Endometrium (tissue), 2 donors: ENCODE measurements at regions not wholly inside any gene's neighbourhood (a gene's known extent, or its start where the extent isn't known, plus 50 kb on each side); places are given as distances from the start of the nearest gene placed in this dataset.
"Not testable (repeated sequence)": the region's sequence is repeated elsewhere in the genome, so short reads cannot be mapped to it uniquely, and the experiment has no call there.

Experiments
- FAIRE-seq: peaks from 2 replicates; lab custom pipeline; 2012; peaks lifted over from hg19 to GRCh38; lab: Jason Lieb, UNC
- donor health status: control.
- donor health status: control.

DNA sequence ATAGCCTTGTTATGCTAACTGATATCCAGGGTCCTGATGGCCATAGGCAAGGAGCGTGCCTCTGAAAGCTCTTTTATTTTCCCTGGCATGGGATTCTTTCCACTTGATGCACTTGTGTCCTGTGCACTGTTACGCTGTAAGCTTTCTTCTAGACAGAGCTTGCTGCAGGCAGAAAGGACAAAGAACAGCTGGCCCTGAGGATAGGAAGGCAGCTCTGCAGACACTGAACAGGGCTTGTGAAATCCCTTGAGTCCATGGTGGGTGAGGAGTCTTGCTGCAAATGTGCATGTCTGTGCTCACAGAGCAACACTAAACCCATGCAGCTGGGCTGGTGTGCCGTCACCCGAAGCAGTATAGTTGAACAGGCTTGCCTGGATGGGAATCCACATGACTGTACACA, 126.6 kb downstream of the AKAP11 start:
- FAIRE-seq: no peak

DNA sequence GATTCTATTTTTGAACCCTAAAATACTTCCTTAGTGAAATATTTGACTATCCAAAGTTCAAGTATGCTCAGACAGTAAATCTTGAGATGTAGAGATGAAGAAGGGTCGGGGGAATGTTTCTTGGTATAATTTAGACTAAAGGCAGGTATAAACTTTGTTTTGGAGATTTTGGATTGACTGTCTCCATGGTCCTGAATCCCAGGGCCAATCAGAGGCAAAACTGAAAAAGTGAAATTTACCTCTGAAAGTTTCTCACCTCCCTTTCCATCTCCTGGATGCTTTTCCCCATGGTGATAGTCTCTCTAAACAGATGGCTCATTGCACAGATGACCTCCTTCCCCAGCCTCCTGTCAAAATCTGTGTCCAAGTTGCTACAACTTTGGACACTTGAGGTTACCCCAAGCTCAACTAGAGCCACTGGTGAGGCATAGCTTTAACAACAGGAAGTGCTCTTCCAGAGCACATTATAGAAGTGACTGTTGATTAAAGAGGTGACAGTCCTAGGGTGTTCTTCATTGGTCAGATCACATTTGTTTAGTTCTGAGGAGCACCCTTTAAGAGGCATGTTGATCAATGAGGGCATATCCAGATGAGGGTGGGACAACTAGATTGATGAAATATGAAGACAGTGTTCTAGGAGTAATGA, 128.4 kb downstream of the AKAP11 start:
- FAIRE-seq: no peak

DNA sequence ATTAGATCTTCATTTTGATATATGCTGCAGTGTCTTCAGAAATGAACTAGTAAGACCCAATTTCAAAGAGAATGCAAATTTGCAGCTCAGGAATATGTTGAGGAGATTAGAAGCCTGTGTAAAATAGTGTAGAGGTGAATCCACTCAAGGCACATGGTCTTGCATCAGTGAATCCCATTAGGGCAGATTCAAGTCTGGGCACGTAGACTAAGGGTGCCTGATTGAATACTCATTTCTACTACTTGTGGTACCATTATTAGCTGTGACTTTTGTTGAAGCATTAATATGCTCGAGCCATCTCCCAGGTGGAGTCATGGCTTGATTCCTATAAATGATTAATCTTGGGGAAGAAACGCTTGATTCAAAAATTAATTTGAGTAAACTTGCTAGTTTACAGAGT, 129.4 kb downstream of the AKAP11 start:
- no peak for FAIRE-seq

DNA sequence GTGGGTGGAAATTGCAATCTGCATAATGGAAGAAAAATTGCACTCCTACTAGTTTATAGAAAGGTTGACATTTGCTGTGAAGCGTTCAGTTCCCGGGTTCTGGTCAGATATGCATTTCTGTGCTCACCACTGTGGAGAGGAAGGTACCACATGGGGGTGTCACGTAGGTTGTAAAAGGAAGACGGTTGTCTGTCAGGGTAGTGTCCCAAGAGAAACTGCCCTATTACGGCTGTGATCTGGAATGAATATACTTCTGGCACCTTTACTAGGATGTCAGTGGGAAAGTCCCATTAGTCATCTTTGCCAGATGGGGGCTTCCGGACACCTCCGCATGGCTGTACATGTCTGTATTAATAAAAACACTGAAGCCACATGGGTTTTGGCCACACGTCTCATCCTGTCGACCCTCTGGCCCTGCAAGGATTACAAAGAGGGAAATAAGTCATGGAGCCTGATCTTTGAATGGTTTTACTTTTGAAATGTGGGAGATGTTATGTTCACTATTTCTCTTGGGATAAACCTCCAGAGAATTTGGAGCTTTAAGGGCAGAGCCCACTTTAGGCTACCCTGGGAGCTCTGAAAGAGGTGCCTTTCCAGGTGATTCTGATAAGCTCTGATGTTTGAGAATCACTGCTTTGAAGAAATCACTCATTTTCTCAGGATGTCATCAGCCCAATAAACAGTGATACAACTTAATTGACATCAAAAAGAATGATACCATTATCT, 133.9 kb downstream of the AKAP11 start:
- no peak for FAIRE-seq

DNA sequence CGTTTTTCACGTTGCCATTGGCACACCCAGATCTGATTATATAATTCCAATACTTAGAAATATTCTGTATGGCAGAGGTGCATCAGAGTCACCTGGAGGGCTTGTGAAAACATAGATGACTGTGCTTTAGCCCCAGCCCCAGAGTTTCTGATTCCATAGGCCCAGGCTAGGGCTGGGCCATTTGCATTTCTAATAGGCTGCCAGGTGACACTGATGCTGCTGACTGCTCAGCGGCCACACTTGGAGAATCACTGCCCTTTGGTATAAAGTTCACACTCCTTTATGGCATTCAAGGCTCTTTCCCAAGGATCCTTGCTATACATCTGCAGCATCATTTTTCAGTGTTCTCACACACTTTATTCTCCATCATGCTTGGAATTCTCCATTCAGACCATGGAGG, 137.1 kb downstream of the AKAP11 start:
- no peak for FAIRE-seq

DNA sequence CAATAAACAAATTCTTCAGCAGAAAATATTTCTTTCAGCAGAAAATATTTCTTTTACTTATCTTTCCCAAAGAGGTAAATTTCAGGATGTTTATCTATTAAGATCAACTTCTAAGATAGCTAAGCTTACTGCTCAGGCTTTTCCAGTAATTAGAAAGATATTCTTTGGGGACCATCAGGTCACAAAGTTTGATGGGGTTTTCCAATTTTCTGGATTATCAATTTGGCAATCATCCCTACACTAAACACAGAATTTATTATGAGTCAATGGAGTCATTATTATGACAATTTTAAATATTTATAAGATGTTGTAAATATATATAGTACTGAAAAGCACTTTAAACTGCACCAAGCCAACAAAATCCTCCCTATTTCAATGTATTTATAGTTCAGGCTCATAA, 137.6 kb downstream of the AKAP11 start:
- FAIRE-seq: no peak

DNA sequence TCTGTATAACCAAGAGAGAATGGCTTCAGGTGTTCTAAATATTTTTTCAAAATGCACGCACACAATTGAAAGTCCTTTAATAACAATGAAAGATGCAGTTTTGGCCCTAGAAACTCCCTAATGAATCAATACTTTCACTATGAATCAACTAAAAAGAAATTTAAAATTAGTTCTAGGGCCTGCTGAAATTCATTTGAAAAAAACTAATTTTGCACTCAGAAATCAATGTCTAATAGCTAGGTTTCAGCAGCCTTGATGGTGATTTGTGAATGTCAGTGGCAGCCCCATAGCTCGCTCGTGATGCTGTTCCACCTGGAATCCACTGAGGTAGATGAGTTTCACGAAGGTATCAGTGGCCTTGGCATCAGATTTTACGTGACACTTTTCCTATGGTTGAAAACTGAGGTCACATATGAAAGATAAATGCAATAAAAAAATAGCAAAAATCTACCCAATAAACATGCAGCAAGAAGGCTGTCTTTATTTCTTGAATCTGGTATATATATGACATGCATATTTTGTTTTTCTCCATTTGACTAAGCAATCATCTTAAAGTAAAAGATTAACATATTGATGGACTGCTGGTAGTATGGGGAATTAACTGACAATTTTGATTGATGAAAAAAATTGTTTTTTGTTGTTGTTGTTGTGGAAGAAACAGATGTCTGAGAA, 141.0 kb downstream of the AKAP11 start:
- FAIRE-seq: no peak

DNA sequence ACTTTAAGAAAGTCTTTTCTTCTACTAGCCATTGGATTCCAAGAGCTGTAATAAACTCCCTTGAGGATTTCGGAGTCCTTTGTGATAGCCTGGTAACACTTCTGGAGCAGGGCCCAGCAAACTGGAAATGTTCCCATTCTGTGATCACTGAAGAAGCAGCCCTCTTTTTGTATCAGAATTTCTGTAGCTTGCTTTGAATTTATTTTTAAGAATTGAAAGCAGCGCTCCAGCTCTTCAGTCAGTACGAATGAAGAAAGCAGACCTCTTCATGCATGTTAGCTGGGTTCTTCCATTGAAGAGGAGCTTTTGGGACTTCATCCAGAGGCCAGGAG, 141.5 kb downstream of the AKAP11 start:
- no peak for FAIRE-seq

DNA sequence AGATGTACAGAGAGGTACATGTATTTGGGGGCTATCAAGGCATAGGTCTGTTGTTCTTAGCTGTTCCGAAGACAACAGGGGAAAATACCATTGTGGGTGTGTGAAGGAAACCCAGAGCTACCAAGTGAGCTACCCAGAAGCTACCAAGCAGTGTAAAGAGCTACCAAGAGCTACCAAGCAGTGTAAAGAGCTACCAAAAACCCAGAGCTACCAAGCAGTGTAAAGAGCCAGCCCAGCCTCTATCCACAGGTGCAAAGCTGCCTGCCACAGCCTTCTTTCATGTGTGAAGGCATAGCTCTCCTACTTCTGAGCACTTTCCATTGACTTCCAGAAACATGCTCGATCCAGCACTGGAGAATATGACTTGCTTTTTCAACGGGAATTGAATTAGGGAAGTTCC, 145.7 kb downstream of the AKAP11 start:
- no peak for FAIRE-seq

DNA sequence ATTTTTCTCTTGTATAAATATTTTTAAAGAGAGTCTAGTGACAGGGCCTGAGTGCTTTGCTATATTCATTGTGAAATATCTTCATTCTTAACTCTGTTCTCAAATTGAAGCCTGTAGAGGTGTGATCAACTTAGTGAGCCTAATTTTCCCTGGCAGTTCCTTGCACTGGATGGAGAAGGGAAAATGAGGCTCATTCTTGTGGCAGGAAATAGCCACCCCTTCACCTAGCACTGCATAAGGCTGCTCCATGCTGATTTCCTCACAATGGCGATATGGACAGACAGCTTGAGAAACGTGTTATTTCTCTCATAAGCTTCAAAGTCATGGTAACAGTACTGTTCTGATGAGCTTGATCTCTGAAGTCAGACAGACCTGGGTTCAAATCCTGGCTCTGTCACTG, 146.2 kb downstream of the AKAP11 start:
- no peak for FAIRE-seq

DNA sequence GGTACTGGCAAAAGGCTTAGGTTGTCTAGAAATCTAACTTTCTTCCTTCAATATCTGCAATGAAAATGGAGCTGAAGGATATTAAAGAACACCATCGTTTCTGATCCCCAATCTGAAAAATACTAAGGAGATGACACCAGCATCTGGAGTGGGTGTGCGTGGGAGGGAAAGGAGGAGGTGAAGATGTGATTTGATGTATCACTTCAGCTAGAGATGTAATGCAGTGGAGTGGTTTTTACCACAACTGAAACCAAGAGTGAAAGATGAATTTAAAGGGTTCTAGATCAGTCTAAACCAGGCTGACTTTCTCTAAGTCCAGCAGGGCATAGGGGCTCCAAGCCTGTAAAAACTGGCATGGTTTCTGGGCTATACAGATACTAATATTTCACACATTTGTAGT, 148.4 kb downstream of the AKAP11 start:
- FAIRE-seq: no peak

DNA sequence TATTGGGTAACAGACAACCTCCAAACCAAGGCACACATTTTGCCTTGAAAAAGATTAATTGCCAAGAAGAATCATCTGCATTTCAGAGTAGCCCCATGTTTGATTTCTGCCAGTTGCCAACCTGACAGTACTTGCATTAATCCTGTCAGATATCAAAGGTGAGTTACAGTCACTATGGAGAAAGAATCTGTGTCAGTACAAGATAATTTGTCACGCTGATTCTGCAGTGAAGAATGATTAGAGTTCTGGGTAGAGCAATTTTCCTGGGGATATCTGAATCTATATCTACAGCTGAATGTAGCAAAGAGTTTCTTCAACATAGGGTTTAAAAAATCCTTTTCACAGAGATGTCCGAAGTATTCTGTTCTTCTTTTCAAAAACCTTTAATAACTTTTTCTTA, 150.7 kb downstream of the AKAP11 start:
- FAIRE-seq: no peak

DNA sequence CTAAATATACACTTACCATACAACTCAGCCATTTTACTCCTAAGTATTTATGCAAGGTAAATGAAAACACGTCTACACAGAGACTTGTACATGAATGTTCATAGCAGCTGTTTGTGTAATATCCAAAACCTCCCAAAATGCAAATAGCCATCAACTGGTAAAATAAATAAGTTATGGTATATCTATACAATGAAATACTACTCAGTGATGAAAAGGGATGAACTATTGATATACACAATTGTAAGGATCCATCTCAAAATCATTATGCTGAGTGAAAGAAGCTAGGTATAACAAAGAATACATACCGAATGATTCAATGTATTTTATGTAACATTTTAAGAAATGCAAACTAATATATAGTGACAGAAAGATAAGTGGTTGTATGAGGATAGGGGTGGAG, 149.8 kb upstream of the TNFSF11 start:
- no peak for FAIRE-seq

DNA sequence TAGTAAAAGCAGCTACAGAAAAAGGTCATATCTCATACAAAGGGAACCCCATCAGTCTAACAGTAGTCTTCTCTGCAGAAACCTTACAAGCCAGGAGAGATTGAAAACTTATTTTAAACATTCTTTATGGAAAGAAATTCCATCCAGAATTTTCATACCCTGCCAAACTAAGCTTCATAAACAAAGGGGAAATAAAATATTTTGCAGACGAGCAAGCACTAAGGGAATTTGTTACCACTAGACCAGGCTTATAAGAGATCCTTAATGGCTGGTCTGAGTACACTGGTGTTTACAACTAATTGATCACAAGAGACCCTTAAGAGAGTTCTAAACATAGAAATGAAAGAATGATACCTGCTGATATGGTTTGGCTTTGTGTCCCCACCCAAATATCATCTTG, 128.6 kb upstream of the TNFSF11 start:
- FAIRE-seq: no peak

DNA sequence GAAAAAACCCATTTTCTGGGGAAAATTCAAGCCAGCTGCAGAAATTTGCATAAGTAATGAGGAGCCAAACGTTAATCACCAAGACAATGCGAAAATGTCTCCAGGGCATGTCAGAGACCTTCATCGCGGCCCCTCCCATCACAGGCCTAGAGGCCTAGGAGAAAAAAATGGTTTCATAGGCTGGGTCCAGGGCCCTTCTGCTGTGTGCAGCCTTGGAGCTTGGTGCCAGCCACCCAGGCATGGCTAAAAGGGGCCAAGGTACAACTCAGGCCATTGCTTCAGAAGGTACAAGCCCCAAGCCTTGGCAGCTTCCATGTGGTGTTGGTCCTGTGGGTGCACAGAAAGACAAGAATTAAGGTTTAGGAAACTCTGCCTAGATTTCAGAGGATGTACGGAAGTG, 127.4 kb upstream of the TNFSF11 start:
- not testable (repeated sequence) for FAIRE-seq

DNA sequence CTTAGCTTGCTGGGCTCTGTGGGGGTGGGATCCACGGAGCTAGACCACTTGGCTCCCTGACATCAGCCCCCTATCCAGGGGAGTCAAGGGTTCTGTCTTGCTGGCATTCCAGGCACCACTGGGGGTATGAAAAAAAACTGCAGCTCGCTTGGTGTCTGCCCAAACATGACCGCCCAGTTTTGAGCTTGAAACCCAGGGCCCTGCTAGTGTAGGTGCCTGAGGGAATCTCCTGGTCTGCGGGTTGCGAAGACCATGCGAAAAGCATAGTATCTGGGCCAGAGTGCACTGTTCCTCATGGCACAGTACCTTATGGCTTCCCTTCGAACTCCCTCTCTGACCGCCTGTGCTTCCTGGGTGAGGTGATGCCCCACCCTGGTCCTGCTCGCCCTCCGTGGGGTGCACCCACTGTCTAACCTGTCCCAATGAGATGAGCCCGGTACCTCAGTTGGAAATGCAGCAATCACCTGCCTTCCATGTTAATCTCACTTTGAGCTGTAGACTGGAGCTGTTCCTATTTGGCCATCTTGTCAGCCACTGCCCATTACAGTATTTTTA, 120.8 kb upstream of the TNFSF11 start:
- no peak for FAIRE-seq

DNA sequence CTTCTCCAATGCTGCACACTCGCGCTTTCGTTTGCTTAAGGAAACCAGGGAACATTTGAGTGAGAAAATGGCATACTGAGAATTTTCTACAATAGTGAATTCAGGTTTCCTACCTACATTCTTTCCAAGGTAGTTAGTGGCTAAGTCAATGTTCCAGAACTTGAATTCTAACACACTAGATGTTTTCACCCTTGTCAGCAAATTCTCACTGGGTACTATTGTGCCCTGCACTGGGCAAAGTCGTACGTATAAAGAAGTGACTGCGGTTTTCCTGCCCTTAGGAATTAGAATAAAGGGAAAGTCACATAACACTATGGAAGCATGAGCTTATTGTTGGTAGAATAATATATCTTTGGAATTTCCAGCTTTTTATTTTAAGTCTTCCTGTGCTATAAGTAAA, 119.2 kb upstream of the TNFSF11 start:
- no peak for FAIRE-seq

DNA sequence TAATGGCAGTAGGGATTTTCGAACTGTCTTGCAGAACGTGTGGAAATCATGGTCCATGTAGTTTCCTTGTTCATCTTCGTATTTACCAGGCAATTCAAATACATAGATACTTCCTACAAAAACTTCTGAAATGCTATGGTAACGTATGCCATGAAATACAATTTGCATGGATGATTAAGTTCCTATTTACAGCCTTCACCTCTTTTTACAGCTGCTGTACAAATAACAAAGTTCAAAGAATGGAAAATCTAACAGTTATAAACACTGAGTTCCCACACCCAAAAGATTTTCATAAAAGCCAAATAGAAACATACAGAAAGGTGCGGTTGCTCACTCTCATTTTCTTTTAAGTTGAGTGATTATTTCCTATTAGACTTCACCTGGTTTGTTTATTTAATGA, 115.8 kb upstream of the TNFSF11 start:
- no peak for FAIRE-seq

DNA sequence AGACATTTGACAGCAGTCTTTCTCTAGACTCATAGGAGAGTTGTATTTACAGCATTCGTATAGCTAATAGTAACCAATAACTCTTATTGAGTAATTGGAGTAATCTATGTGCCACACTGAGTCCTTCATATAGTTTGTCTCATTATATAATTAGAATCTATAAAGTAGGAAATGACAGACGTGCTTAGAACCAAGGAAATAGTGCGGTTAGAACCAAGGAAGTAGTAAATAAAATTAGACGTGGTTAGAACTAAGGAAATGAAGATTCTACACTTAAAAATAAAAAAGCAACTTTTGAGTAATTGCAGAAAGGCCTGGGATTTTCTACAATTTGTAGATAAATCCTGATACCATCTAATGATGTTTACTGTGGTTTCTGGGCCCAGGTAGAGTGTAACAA, 107.8 kb upstream of the TNFSF11 start:
- FAIRE-seq: no peak

DNA sequence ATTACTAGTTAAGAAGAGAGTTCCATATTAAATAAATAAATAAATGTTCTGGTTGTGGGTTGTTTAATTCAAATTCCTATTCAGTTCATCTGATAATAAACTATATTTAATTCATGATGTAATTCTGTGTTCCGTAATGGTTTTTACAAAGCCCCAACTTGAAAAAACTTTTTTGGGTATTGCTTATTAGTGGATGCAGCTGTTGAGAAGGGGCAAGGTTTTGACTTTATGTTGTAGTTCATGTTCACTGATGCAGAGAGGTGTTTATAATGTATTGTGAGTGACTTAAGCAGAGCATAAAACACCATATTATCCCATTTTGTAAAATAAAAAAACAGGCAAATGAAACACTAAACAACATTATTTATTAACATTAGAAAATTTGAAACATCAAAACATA, 107.3 kb upstream of the TNFSF11 start:
- no peak for FAIRE-seq

DNA sequence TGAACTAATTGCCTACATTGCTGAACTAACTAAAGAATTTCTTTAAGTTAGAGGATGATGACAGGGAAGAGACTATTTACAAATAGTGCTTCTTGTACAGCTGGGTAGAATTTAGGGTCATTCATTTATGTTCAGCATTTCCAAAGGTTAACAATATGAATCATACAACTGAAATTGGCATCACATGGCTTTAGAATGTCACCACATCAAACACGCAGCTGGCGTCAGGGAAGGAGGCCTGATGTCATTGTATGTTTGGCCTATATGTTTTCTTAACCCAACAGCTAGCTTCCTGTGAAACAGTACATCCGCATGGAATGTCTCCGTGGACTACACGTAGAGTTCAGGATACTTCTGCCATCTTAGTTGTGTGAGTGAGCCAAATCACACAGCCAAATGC, 99.0 kb upstream of the TNFSF11 start:
- no peak for FAIRE-seq

DNA sequence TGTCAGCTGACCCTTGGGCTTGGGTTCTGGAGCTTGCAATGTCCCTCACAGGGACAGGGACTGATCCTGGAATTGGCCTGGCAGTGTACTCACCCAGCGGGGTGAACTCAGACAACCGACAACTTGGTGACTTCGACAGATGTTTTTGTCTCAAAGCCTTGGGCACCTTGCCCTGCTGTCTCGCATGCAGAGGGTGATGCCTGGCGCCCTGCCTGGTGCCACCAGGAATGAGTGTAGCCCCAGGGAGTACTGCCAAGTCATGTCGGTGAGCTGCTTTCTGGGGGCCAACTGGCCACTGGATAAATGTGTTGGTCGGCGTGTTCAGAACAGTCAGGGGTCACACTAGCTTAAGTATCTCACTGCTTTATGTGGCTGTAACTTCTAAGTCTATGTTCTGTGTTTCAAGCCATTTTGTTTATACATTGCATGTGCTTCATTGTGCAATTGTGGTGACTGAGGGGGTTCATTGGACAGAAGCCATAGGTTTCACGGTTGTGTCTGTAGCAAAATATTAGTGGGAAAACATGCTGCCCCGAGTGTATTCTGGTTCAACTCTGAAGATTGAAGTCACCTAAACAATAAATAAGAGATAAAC, 96.3 kb upstream of the TNFSF11 start:
- FAIRE-seq: no peak

DNA sequence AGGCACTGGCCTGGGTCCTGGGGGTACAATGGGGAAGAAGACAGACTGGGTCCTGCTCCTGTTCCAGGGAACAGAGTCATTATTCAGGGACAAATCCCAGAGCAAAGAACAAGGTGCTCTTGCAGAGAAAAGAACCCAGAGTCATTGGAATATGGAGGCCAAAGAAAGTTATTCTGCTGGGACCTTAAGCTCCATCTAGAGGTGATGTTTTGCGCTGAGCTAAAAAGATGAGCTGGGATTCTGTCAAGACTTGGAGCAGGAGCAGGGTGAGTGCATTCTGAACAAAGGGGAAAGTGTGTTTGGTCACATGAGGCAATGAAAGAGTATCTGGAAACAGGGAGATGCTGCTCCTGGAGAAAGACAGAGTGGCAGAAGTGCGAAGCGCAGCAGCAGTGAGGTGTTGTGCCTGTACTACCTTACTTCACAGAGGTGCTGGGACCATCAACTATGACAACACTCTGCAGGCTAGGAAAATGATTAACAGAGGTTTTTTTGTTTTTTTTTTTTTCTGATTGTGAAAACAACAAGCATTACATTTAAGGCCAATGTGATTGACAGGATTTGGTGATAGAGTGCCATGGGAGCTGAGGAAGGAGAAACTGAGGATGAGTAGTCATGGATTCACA, 95.3 kb upstream of the TNFSF11 start:
- FAIRE-seq: no peak
